ENCODE measurements at regions not wholly inside any gene's neighbourhood (a gene's known extent, or its start where the extent isn't known, plus 50 kb on each side); places are given as distances from the start of the nearest gene placed in this dataset.

- WGBS, 3 donors = 66 to 80% (median 78%) methylated on average over 2 of the region's 2 CpGs
- no peak for DNase-seq
- TF ChIP-seq POLR2A (IDR thresholded peaks at IDR 0.05) = no peak
- TF ChIP-seq EP300 (IDR thresholded peaks at IDR 0.05) = no peak
- TF ChIP-seq CTCF (IDR thresholded peaks at IDR 0.05) = no peak
- H3K4me1 ChIP-seq (ENCODE audit: insufficient read depth) = no peaks in the 10 kb centered on the region
- H3K9me3 ChIP-seq = no peaks in the 10 kb centered on the region
- intact Hi-C loops (cut with DNase I) = no loop called here
- H3K27me3 ChIP-seq = no peaks in the 10 kb centered on the region
- no peak overlapping the region for H3K4me3 ChIP-seq
- H3K36me3 ChIP-seq = no peaks in the 10 kb centered on the region
- H3K27ac ChIP-seq = no peak overlapping the region
Observed at GRCh38 chr9:72462340-72462739, 59.1 kb upstream of the TMC1 start.

GRCh38 chr9:72460342-72461312 lies 60.8 kb upstream of the TMC1 start:
- intact Hi-C loops (cut with DNase I) = no loop called here
- no peak overlapping the region for H3K4me3 ChIP-seq
- WGBS, 3 donors = 50 to 68% (median 58%) methylated on average over 7 of the region's 7 CpGs
- TF ChIP-seq EP300 (IDR thresholded peaks at IDR 0.05) = no peak
- TF ChIP-seq CTCF (IDR thresholded peaks at IDR 0.05) = no peak
- H3K9me3 ChIP-seq = no peaks in the 10 kb centered on the region
- H3K36me3 ChIP-seq = no peaks in the 10 kb centered on the region
- H3K27me3 ChIP-seq = no peaks in the 10 kb centered on the region
- no peak overlapping the region for H3K27ac ChIP-seq
- no peaks in the 10 kb centered on the region for H3K4me1 ChIP-seq (ENCODE audit: insufficient read depth)
- no peak for DNase-seq

- intact Hi-C loops (cut with DNase I) = no loop called here
- DNase-seq = no peak
- no peaks in the 10 kb centered on the region for H3K27me3 ChIP-seq
- H3K4me3 ChIP-seq = no peak overlapping the region
- H3K27ac ChIP-seq = no peak overlapping the region
- H3K36me3 ChIP-seq = no peaks in the 10 kb centered on the region
- WGBS, 3 donors = 83 to 100% (median 96%) methylated on average over 1 of the region's 1 CpG
- no peaks in the 10 kb centered on the region for H3K9me3 ChIP-seq
- no peak for TF ChIP-seq CTCF (IDR thresholded peaks at IDR 0.05)
- no peak for TF ChIP-seq POLR2A (IDR thresholded peaks at IDR 0.05)
- TF ChIP-seq EP300 (IDR thresholded peaks at IDR 0.05) = no peak
- H3K4me1 ChIP-seq (ENCODE audit: insufficient read depth) = no peaks in the 10 kb centered on the region
Observed at GRCh38 chr9:72459308-72459707, 62.1 kb upstream of the TMC1 start.

- DNase-seq = no peak
- TF ChIP-seq CTCF (IDR thresholded peaks at IDR 0.05) (no peak), EP300 (IDR thresholded peaks at IDR 0.05) (no peak), POLR2A (IDR thresholded peaks at IDR 0.05) (no peak)
- Histone ChIP-seq H3K27me3 (no peaks in the 10 kb centered on the region), H3K36me3 (no peaks in the 10 kb centered on the region), H3K4me1 (ENCODE audit: insufficient read depth) (no peaks in the 10 kb centered on the region), H3K27ac (no peak overlapping the region), H3K4me3 (no peak overlapping the region), H3K9me3 (no peaks in the 10 kb centered on the region)
- intact Hi-C loops (cut with DNase I) = no loop called here
Observed at GRCh38 chr9:72458153-72458552, 63.3 kb upstream of the TMC1 start.
